PC-3 (cell line): ENCODE measurements at regions not wholly inside any gene's neighbourhood (a gene's known extent, or its start where the extent isn't known, plus 50 kb on each side); places are given as distances from the start of the nearest gene placed in this dataset.
"Not testable (repeated sequence)": the region's sequence is repeated elsewhere in the genome, so short reads cannot be mapped to it uniquely, and the experiment has no call there.

Experiments used
- ATAC-seq: fragments of 200-7000 bp; cut with Tn5 transposase; 2 replicates; pipeline ENCODE4 v1.9.1; 2020; ENCODE audit warnings: mild to moderate bottlenecking, moderate library complexity
- BruUV-seq: library from RNA; stranded (reverse); fragments of 400-500 nt; replicated peaks from 2 replicates; lab custom pipeline; 2021; lab: Mats Ljungman, UMichigan
- CTCF ChIA-PET: fragments of 300-600 bp; sonication (Branson Sonifier 250); formaldehyde crosslinking; loops from one replicate; lab custom pipeline; 2022; ENCODE audit warnings: antibody characterized with exemption; lab: Charles Lee
- POLR2A ChIA-PET: fragments of 300-600 bp; sonication (Branson Sonifier 250); formaldehyde crosslinking; loops from one replicate; lab custom pipeline; 2022; ENCODE audit warnings: antibody characterized with exemption; ENCODE audit not compliant: unreplicated experiment; lab: Charles Lee
- DNase-seq: peaks from one replicate; pipeline ENCODE4 v3.0.0-alpha.2; 2015
- H2AFZ ChIP-seq: fragments of 300-600 bp; sonication (generic); 2 replicates; pipeline ENCODE4 v1.6.0; 2016; ENCODE audit warnings: antibody characterized with exemption, low read length
- H3F3A ChIP-seq: fragments of 300-600 bp; sonication (generic); one replicate; pipeline ENCODE4 v1.6.0; 2017; ENCODE audit warnings: antibody characterized with exemption, low read length, control low read depth, mild to moderate bottlenecking; ENCODE audit not compliant: unreplicated experiment
- H3K27ac ChIP-seq: fragments of 300-600 bp; sonication (generic); 2 replicates; pipeline ENCODE4 v1.5.1; 2016; ENCODE audit warnings: mild to moderate bottlenecking, low read length
- H3K27me3 ChIP-seq: fragments of 300-600 bp; sonication (generic); 2 replicates; pipeline ENCODE4 v1.6.1; 2016; ENCODE audit warnings: low read length, mixed read lengths
- H3K36me3 ChIP-seq: fragments of 300-600 bp; sonication (generic); 2 replicates; pipeline ENCODE4 v1.6.1; 2016; ENCODE audit warnings: low read depth, mixed run types, low read length, mixed read lengths
- H3K4me1 ChIP-seq: fragments of 300-600 bp; sonication (generic); 2 replicates; pipeline ENCODE4 v1.5.1; 2016; ENCODE audit warnings: low read length; ENCODE audit not compliant: insufficient read depth
- H3K4me2 ChIP-seq: fragments of 300-600 bp; sonication (generic); 2 replicates; pipeline ENCODE4 v1.6.0; 2016; ENCODE audit warnings: low read length
- H3K4me3 ChIP-seq: fragments of 300-600 bp; sonication (generic); 2 replicates; pipeline ENCODE4 v1.5.1; 2016; ENCODE audit warnings: mild to moderate bottlenecking, low read length, mixed read lengths
- H3K79me2 ChIP-seq: fragments of 300-600 bp; sonication (generic); 2 replicates; pipeline ENCODE4 v1.6.1; 2017; ENCODE audit warnings: low read length, mixed read lengths
- H3K9ac ChIP-seq: fragments of 300-600 bp; sonication (generic); 2 replicates; pipeline ENCODE4 v1.6.0; 2016; ENCODE audit warnings: mild to moderate bottlenecking, low read length
- H3K9me2 ChIP-seq: fragments of 300-600 bp; sonication (generic); replicated peaks from 2 replicates; pipeline ENCODE4 v1.6.1; 2016; ENCODE audit warnings: mixed run types, low read length, mixed read lengths
- H3K9me3 ChIP-seq: fragments of 300-600 bp; sonication (generic); 2 replicates; pipeline ENCODE4 v1.6.1; 2016; ENCODE audit warnings: low read length, mixed read lengths
- H4K20me1 ChIP-seq: fragments of 300-600 bp; sonication (generic); 2 replicates; pipeline ENCODE4 v1.6.1; 2016; ENCODE audit warnings: low read length, mixed read lengths
- EZH2 ChIP-seq: fragments of 300-600 bp; sonication (generic); IDR thresholded peaks from one replicate; pipeline ENCODE4 v1.6.1; 2017; ENCODE audit warnings: antibody characterized with exemption, mild to moderate bottlenecking, low read length; ENCODE audit not compliant: unreplicated experiment
- EZH2phosphoT487 ChIP-seq: fragments of 300-600 bp; sonication (generic); IDR thresholded peaks from 2 replicates; pipeline ENCODE4 v1.6.1; 2018; ENCODE audit warnings: mild to moderate bottlenecking, antibody characterized with exemption, low read length, borderline replicate concordance
- intact Hi-C: fragments of 100-400 bp; cut with micrococcal nuclease; formaldehyde crosslinking; loops from 2 replicates; pipeline ENCODE4 v1.9.0; 2023
- TF ChIP-seq, protein P1 (sequence below): fragments of 300-600 bp; sonication (generic); conservative IDR thresholded peaks from 2 replicates; pipeline ENCODE4 v1.5.1; 2017; ENCODE audit warnings: antibody characterized with exemption, low read depth, mild to moderate bottlenecking, low read length

DNA sequence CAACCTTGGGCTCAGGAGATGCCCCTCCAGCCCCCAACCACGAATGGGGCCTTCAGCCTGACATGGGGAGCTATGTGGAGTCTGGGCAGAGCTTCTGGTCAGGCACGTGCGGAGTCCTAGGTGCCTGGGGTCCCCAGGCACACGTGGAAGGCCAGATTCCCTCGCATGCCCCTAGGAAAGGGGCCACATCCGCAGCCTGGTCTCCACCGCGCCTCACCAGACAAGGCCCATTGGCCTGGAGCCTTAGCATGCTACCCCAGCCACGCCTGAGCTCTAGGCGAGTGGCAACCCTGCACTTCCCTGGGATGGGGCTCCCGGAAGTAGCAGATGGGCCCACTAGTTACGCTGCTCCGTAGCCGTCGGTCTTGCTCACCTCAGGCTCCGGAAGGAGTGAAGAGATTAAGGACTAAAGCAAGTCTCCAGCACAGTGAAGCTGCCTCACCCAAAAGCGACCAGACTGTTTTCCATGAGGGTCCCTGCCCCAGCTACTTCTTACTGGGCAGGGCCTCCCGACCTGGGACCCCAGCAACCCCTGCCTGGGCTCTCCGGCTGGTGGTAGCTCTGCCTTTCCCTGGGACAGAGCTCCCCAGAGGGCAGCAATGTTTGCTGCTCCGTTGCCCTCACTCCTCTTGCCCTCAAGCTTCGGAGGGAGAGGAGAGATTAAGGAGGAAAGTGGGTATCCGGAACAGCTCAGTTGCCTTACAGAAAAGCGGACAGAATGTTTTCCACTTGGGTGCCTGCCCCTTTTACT is 93.2 kb upstream of the IMPG1 start:
- H3K4me3 ChIP-seq = no peak overlapping the region
- H3K27me3 ChIP-seq = no peaks in the 10 kb centered on the region
- no peaks in the 10 kb centered on the region for H3K36me3 ChIP-seq
- DNase-seq = no peak
- H3K27ac ChIP-seq = no peak overlapping the region
- no peak for ATAC-seq
- ChIA-PET CTCF (no interaction called here), POLR2A (no interaction called here)
- no TSS peak for BruUV-seq
- intact Hi-C loops = loop anchor here (2.0 kb wide), 1 partner anchor 231 kb away; no protein-coding TSS in a partner anchor
- no peak overlapping the region for H3K4me2 ChIP-seq
- H4K20me1 ChIP-seq = no peaks in the 10 kb centered on the region
- no peaks in the 10 kb centered on the region for H3F3A ChIP-seq
- H3K79me2 ChIP-seq = no peaks in the 10 kb centered on the region
- no peaks in the 10 kb centered on the region for H3K9me3 ChIP-seq
- H3K9ac ChIP-seq = no peak overlapping the region
- no peaks in the 10 kb centered on the region for H3K9me2 ChIP-seq
- no peak for TF ChIP-seq EZH2
- TF ChIP-seq, protein P1, sequence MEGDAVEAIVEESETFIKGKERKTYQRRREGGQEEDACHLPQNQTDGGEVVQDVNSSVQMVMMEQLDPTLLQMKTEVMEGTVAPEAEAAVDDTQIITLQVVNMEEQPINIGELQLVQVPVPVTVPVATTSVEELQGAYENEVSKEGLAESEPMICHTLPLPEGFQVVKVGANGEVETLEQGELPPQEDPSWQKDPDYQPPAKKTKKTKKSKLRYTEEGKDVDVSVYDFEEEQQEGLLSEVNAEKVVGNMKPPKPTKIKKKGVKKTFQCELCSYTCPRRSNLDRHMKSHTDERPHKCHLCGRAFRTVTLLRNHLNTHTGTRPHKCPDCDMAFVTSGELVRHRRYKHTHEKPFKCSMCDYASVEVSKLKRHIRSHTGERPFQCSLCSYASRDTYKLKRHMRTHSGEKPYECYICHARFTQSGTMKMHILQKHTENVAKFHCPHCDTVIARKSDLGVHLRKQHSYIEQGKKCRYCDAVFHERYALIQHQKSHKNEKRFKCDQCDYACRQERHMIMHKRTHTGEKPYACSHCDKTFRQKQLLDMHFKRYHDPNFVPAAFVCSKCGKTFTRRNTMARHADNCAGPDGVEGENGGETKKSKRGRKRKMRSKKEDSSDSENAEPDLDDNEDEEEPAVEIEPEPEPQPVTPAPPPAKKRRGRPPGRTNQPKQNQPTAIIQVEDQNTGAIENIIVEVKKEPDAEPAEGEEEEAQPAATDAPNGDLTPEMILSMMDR = no peak
- no peak for TF ChIP-seq EZH2phosphoT487
- H2AFZ ChIP-seq = no peak overlapping the region
- no peaks in the 10 kb centered on the region for H3K4me1 ChIP-seq

DNA sequence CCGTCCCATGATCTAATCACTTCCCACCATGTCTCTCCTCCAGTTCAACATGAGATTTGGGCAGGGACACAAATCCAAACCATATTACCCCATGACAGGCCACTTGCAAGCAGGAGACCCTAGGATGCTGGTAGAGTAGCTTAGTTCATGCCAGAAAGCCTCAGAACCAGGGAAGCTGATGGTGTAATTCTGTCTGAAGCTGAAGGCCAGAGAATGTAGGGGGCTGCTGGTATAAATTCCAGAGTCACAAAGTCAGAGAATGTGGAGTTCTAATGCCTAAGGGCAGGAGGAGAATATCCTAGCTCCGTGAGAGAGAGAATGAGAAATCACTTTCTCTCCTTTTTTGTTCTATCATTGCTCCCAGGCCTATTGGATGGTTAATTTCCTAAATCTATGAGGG is 90.3 kb upstream of the IMPG1 start:
- intact Hi-C loops = no loop called here
- no peaks in the 10 kb centered on the region for H3K4me1 ChIP-seq
- no peaks in the 10 kb centered on the region for H3K79me2 ChIP-seq
- H3K4me3 ChIP-seq = no peak overlapping the region
- ChIA-PET POLR2A (no interaction called here), CTCF (no interaction called here)
- no peaks in the 10 kb centered on the region for H3K27me3 ChIP-seq
- 0 out of 2 replicates have a peak, but pooled peaks cover 4% of the 10 kb centered on the region for H3K9me3 ChIP-seq
- no peak overlapping the region for H3K27ac ChIP-seq
- H3K9ac ChIP-seq = no peak overlapping the region
- H3K9me2 ChIP-seq = no peaks in the 10 kb centered on the region
- no peaks in the 10 kb centered on the region for H3F3A ChIP-seq
- TF ChIP-seq EZH2 (no peak), EZH2phosphoT487 (no peak)
- TF ChIP-seq, protein P1 = no peak
- BruUV-seq = no TSS peak
- H3K4me2 ChIP-seq = no peak overlapping the region
- H3K36me3 ChIP-seq = no peaks in the 10 kb centered on the region
- DNase-seq (no peak), ATAC-seq (no peak)
- H2AFZ ChIP-seq = no peak overlapping the region
- no peaks in the 10 kb centered on the region for H4K20me1 ChIP-seq

DNA sequence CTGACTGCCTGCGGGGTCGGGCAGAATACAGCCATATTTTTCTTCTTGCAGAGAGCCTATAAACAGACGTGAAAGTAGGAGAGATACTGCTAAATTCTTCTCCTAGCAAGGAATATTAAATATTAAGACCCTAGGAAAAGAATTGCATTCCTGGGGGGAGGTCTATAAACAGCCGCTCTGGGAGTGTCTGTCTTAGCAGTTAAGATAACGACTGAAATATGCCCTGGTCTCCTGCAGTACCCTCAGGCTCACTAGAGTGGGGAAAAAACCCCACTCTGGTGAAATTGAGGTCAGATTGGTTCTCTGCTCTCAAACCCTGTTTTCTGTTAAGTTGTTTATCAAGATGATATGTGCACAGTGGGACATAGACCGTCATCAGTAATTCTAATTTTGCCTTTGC is 85.3 kb upstream of the IMPG1 start:
- H3K36me3 ChIP-seq, H4K20me1 ChIP-seq, intact Hi-C loops, H3K4me3 ChIP-seq, H3F3A ChIP-seq, CTCF ChIA-PET, BruUV-seq, H3K27me3 ChIP-seq, H3K27ac ChIP-seq, H3K9me3 ChIP-seq, POLR2A ChIA-PET, ATAC-seq, DNase-seq, H3K9ac ChIP-seq, H3K9me2 ChIP-seq, H2AFZ ChIP-seq, H3K79me2 ChIP-seq, H3K4me2 ChIP-seq, H3K4me1 ChIP-seq: not testable (repeated sequence)
